Astrocyte (in vitro differentiated cells and primary cell): ENCODE measurements at regions not wholly inside any gene's neighbourhood (a gene's known extent, or its start where the extent isn't known, plus 50 kb on each side); places are given as distances from the start of the nearest gene placed in this dataset.

Source experiments
- DNase-seq: peaks from one replicate; pipeline ENCODE4 v3.0.0-alpha.2; 2010; ENCODE audit warnings: low read depth
- FAIRE-seq: peaks from 2 replicates; lab custom pipeline; 2011; peaks lifted over from hg19 to GRCh38; lab: Jason Lieb, UNC
- H2AFZ ChIP-seq: 2 replicates; pipeline ENCODE4 v1.6.0; 2012; ENCODE audit warnings: low read depth, low read length, inconsistent platforms
- H3K27ac ChIP-seq: 2 replicates; pipeline ENCODE4 v1.5.1; 2011; ENCODE audit warnings: low read depth, low read length, inconsistent platforms
- H3K27me3 ChIP-seq: 2 replicates; pipeline ENCODE4 v1.6.0; 2011; ENCODE audit warnings: low read length, inconsistent platforms; ENCODE audit not compliant: insufficient read depth
- H3K36me3 ChIP-seq: 2 replicates; pipeline ENCODE4 v1.5.1; 2011; ENCODE audit warnings: low read length, inconsistent platforms; ENCODE audit not compliant: insufficient read depth
- H3K4me1 ChIP-seq: 2 replicates; pipeline ENCODE4 v1.5.1; 2011; ENCODE audit warnings: low read length, inconsistent platforms; ENCODE audit not compliant: insufficient read depth
- H3K4me2 ChIP-seq: 2 replicates; pipeline ENCODE4 v1.6.0; 2012; ENCODE audit warnings: low read length, inconsistent platforms
- H3K4me3 ChIP-seq: 2 replicates; pipeline ENCODE4 v1.5.1; 2011; ENCODE audit warnings: low read depth, mild to moderate bottlenecking, low read length, inconsistent platforms; ENCODE audit not compliant: insufficient read depth
- H3K79me2 ChIP-seq: 2 replicates; pipeline ENCODE4 v1.6.0; 2012; ENCODE audit warnings: mild to moderate bottlenecking, low read length, inconsistent platforms; ENCODE audit not compliant: insufficient read depth
- H3K9ac ChIP-seq: 2 replicates; pipeline ENCODE4 v1.6.0; 2012; ENCODE audit warnings: mild to moderate bottlenecking, low read length, inconsistent platforms
- H3K9me3 ChIP-seq: 2 replicates; pipeline ENCODE4 v1.5.1; 2012; ENCODE audit warnings: low read depth, mild to moderate bottlenecking, low read length, inconsistent platforms; ENCODE audit not compliant: insufficient read depth
- H4K20me1 ChIP-seq: 2 replicates; pipeline ENCODE4 v1.6.0; 2012; ENCODE audit warnings: low read length, inconsistent platforms; ENCODE audit not compliant: insufficient read depth
- H3K27ac Mint-ChIP-seq: one replicate; pipeline ENCODE4 v1.8.0; 2021; ENCODE audit warnings: mild to moderate bottlenecking, mixed read lengths; ENCODE audit not compliant: unreplicated experiment
- H3K27me3 Mint-ChIP-seq: one replicate; pipeline ENCODE4 v1.8.0; 2021; ENCODE audit warnings: low read depth, mixed read lengths; ENCODE audit not compliant: unreplicated experiment
- H3K36me3 Mint-ChIP-seq: one replicate; pipeline ENCODE4 v1.8.0; 2021; ENCODE audit warnings: low read depth, mixed read lengths; ENCODE audit not compliant: unreplicated experiment
- H3K4me1 Mint-ChIP-seq: one replicate; pipeline ENCODE4 v1.8.0; 2021; ENCODE audit warnings: low read depth, mixed read lengths; ENCODE audit not compliant: unreplicated experiment
- H3K4me3 Mint-ChIP-seq: one replicate; pipeline ENCODE4 v1.8.0; 2021; ENCODE audit warnings: mild to moderate bottlenecking, moderate library complexity, mixed read lengths; ENCODE audit not compliant: unreplicated experiment
- H3K9me3 Mint-ChIP-seq: one replicate; pipeline ENCODE4 v1.8.0; 2021; ENCODE audit warnings: mild to moderate bottlenecking, mixed read lengths; ENCODE audit not compliant: unreplicated experiment
- EZH2 ChIP-seq: IDR thresholded peaks from 2 replicates; pipeline ENCODE4 v1.6.1; 2012; ENCODE audit warnings: mild to moderate bottlenecking, low read length, inconsistent platforms; ENCODE audit not compliant: insufficient read depth
- TF ChIP-seq, protein P1 (sequence below): IDR thresholded peaks from 2 replicates; pipeline ENCODE4 v1.5.1; 2011; ENCODE audit warnings: low read depth, mild to moderate bottlenecking, inconsistent platforms, low read length, moderate library complexity; ENCODE audit not compliant: insufficient read depth

DNA sequence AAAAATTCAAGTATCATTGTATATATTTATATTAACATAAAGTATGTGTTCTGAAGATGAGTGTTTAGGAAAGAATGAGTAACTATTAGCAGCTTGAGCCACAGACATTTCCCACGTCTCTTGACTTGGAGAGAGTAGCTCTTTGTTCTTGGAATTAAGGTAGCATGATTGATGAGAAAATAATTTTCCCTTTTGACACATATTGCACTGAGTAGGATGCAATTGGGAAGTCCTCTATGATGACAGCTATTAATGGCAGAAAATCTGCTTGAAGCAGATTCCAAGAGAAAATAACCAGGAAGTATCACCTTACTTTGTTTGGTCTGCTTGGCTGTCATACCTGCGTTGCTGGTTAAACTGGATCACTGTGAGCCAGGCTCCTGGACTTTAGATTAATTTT lies 204.8 kb downstream of the TLE4 start:
- FAIRE-seq, result no peak
- H3K27ac ChIP-seq, result no peak overlapping the region

More for the DNA sequence above, 204.8 kb downstream of the TLE4 start:
- no peak overlapping the region for H3K4me3 ChIP-seq
- Mint-ChIP-seq H3K4me1 (no peaks in the 10 kb centered on the region), H3K9me3 (no peaks in the 10 kb centered on the region), H3K4me3 (no peak overlapping the region), H3K27me3 (no peaks in the 10 kb centered on the region), H3K36me3 (no peaks in the 10 kb centered on the region), H3K27ac (no peak overlapping the region)
- H3K79me2 ChIP-seq, result no peaks in the 10 kb centered on the region
- no peaks in the 10 kb centered on the region for H3K4me1 ChIP-seq
- DNase-seq, result peak; percentile 75
- H3K4me2 ChIP-seq, result no peak overlapping the region
- no peak overlapping the region for H3K9ac ChIP-seq
- no peaks in the 10 kb centered on the region for H3K9me3 ChIP-seq
- no peaks in the 10 kb centered on the region for H3K36me3 ChIP-seq
- no peaks in the 10 kb centered on the region for H3K27me3 ChIP-seq
- H2AFZ ChIP-seq, result no peak overlapping the region
- TF ChIP-seq, protein P1, sequence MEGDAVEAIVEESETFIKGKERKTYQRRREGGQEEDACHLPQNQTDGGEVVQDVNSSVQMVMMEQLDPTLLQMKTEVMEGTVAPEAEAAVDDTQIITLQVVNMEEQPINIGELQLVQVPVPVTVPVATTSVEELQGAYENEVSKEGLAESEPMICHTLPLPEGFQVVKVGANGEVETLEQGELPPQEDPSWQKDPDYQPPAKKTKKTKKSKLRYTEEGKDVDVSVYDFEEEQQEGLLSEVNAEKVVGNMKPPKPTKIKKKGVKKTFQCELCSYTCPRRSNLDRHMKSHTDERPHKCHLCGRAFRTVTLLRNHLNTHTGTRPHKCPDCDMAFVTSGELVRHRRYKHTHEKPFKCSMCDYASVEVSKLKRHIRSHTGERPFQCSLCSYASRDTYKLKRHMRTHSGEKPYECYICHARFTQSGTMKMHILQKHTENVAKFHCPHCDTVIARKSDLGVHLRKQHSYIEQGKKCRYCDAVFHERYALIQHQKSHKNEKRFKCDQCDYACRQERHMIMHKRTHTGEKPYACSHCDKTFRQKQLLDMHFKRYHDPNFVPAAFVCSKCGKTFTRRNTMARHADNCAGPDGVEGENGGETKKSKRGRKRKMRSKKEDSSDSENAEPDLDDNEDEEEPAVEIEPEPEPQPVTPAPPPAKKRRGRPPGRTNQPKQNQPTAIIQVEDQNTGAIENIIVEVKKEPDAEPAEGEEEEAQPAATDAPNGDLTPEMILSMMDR, result no peak
- no peak for TF ChIP-seq EZH2
- no peaks in the 10 kb centered on the region for H4K20me1 ChIP-seq
